Suprapubic skin (tissue), 3 donors: ENCODE measurements at regions not wholly inside any gene's neighbourhood (a gene's known extent, or its start where the extent isn't known, plus 50 kb on each side); places are given as distances from the start of the nearest gene placed in this dataset.

ENCODE experiments used
- POLR2A ChIP-seq, 2 donors: fragments of 450-650 bp; IDR thresholded peaks; one replicate each; pipeline ENCODE4 v1.6.1; 2017; ENCODE audit warnings: antibody characterized with exemption in 2 of 2, mild to moderate bottlenecking in 2 of 2, moderate library complexity in 2 of 2
- TF ChIP-seq, protein P1 (sequence below), 2 donors: fragments of 200-600 bp in 1 of 2; fragments of 450-650 bp in 1 of 2; sonication (generic) in 1 of 2; IDR thresholded peaks; one replicate each; pipeline ENCODE4 v1.5.1; 2016 to 2019; ENCODE audit warnings: antibody characterized with exemption in 2 of 2, mild to moderate bottlenecking in 1 of 2, moderate library complexity in 1 of 2

DNA sequence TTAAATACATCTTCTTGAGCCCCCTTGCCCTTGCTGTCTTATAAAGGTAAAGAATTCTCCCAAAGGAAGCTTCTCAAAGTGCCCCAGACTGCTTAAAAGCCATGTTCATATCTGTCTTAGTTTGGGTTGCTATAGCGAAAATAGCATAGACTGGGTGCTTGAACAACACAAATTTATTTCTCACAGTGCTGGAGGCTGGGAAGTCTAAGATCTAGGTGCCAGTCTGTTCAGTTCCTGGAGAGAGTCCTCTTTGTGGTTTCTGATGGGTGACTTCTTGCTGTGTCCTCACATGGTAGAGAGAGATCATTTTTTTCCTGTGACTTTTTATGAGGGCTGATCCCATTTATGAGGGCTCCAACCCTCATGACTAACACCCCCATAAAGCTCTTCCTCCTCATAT, 486.7 kb upstream of the ADAMTS16 start:
- TF ChIP-seq, protein P1, sequence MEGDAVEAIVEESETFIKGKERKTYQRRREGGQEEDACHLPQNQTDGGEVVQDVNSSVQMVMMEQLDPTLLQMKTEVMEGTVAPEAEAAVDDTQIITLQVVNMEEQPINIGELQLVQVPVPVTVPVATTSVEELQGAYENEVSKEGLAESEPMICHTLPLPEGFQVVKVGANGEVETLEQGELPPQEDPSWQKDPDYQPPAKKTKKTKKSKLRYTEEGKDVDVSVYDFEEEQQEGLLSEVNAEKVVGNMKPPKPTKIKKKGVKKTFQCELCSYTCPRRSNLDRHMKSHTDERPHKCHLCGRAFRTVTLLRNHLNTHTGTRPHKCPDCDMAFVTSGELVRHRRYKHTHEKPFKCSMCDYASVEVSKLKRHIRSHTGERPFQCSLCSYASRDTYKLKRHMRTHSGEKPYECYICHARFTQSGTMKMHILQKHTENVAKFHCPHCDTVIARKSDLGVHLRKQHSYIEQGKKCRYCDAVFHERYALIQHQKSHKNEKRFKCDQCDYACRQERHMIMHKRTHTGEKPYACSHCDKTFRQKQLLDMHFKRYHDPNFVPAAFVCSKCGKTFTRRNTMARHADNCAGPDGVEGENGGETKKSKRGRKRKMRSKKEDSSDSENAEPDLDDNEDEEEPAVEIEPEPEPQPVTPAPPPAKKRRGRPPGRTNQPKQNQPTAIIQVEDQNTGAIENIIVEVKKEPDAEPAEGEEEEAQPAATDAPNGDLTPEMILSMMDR (IDR thresholded peaks at IDR 0.05): no peak
- TF ChIP-seq POLR2A (IDR thresholded peaks at IDR 0.05): no peak
